GM12878 (cell line): ENCODE measurements at regions not wholly inside any gene's neighbourhood (a gene's known extent, or its start where the extent isn't known, plus 50 kb on each side); places are given as distances from the start of the nearest gene placed in this dataset.

Source experiments
- ATAC-seq: fragments of 200-7000 bp; cut with Tn5 transposase; 3 replicates; pipeline ENCODE4 v1.9.1; 2020; ENCODE audit warnings: mild to moderate bottlenecking, moderate library complexity
- BruUV-seq: library from RNA; stranded (reverse); fragments of 400-500 nt; replicated peaks from 2 replicates; lab custom pipeline; 2021; lab: Mats Ljungman, UMichigan
- CTCF ChIA-PET: fragments of 300-600 bp; sonication (Branson Sonifier 250); formaldehyde crosslinking; extraction: SDS; loops from one replicate; lab custom pipeline; 2021; ENCODE audit warnings: inconsistent platforms; lab: Yijun Ruan, JAX
- POLR2A ChIA-PET: fragments of 350-600 bp; formaldehyde crosslinking; extraction: SDS; loops from one replicate; lab custom pipeline; 2021; ENCODE audit warnings: inconsistent platforms; lab: Charles Lee
- RAD21 ChIA-PET: fragments of 300-600 bp; sonication (Branson Sonifier 250); formaldehyde crosslinking; loops from one replicate; lab custom pipeline; 2023; ENCODE audit warnings: antibody characterized with exemption; ENCODE audit not compliant: unreplicated experiment; lab: Charles Lee
- SMC1A ChIA-PET: fragments of 300-600 bp; sonication (Branson Sonifier 250); formaldehyde crosslinking; loops from one replicate; lab custom pipeline; 2023; ENCODE audit not compliant: unreplicated experiment, uncharacterized antibody; lab: Charles Lee
- DNase-seq: peaks from one replicate; pipeline ENCODE4 v3.0.0-alpha.2; 2011; ENCODE audit warnings: low read depth, low spot score
- FAIRE-seq: peaks from 3 replicates; lab custom pipeline; 2011; peaks lifted over from hg19 to GRCh38; lab: Jason Lieb, UNC
- H2AFZ ChIP-seq: 2 replicates; pipeline ENCODE4 v1.6.0; 2011; ENCODE audit warnings: low read depth, low read length, control low read depth; ENCODE audit not compliant: control insufficient read depth
- H3K27ac ChIP-seq: 2 replicates; pipeline ENCODE4 v1.5.1; 2011; ENCODE audit warnings: control low read depth; ENCODE audit not compliant: control insufficient read depth, insufficient read depth
- H3K27me3 ChIP-seq, 2 experiments: replicated peaks in 1 of 2; 2 replicates each; pipeline versions ENCODE4 v1.6.0 to v1.6.1; 2011; ENCODE audit warnings: low read length in 1 of 2; ENCODE audit not compliant: control insufficient read depth in 2 of 2, insufficient read depth in 2 of 2
- H3K36me3 ChIP-seq, 2 experiments: 2 replicates each; pipeline ENCODE4 v1.5.1; 2011; ENCODE audit warnings: low read length in 1 of 2; ENCODE audit not compliant: control insufficient read depth in 2 of 2, insufficient read depth in 2 of 2
- H3K4me1 ChIP-seq: 2 replicates; pipeline ENCODE4 v1.6.1; 2011; ENCODE audit warnings: mild to moderate bottlenecking, low read length, moderate library complexity, mixed read lengths; ENCODE audit not compliant: control insufficient read depth, insufficient read depth
- H3K4me2 ChIP-seq: 2 replicates; pipeline ENCODE4 v1.6.0; 2011; ENCODE audit warnings: control low read depth; ENCODE audit not compliant: control insufficient read depth, insufficient read depth
- H3K4me3 ChIP-seq: fragments of 200-600 bp; sonication (generic); 2 replicates; pipeline ENCODE4 v1.5.1; 2016
- H3K79me2 ChIP-seq: 2 replicates; pipeline ENCODE4 v1.6.0; 2011; ENCODE audit warnings: low read length; ENCODE audit not compliant: control insufficient read depth, insufficient read depth
- H3K9ac ChIP-seq: 2 replicates; pipeline ENCODE4 v1.8.0; 2011; ENCODE audit warnings: low read length, control low read depth, mixed read lengths; ENCODE audit not compliant: control insufficient read depth, insufficient read depth
- H3K9me3 ChIP-seq: replicated peaks from 3 replicates; pipeline ENCODE4 v1.5.1; 2011; ENCODE audit warnings: mild to moderate bottlenecking, low read length; ENCODE audit not compliant: control insufficient read depth, insufficient read depth
- H4K20me1 ChIP-seq: 2 replicates; pipeline ENCODE4 v1.6.0; 2011; ENCODE audit not compliant: control insufficient read depth, insufficient read depth
- ATF7 ChIP-seq: fragments of 450-650 bp; IDR thresholded peaks from 2 replicates; pipeline ENCODE4 v1.6.1; 2016; ENCODE audit warnings: low read depth, mild to moderate bottlenecking
- EGR1 ChIP-seq, 2 experiments: IDR thresholded peaks; 1 replicate in 1 of 2; 2 replicates in 1 of 2; pipeline ENCODE4 v1.6.1; 2011 to 2012; ENCODE audit warnings: low read depth in 2 of 2, low read length in 2 of 2, borderline replicate concordance in 1 of 2, mild to moderate bottlenecking in 1 of 2, moderate library complexity in 1 of 2
- GATAD2B ChIP-seq: fragments of 450-650 bp; conservative IDR thresholded peaks from 2 replicates; pipeline ENCODE4 v1.6.1; 2017; ENCODE audit warnings: low read depth, mild to moderate bottlenecking, moderate library complexity
- PAX5 ChIP-seq: IDR thresholded peaks from 2 replicates; pipeline ENCODE4 v1.6.1; 2011; ENCODE audit warnings: low read depth, low read length, borderline replicate concordance
- RAD21 ChIP-seq: IDR thresholded peaks from 2 replicates; pipeline ENCODE4 v1.6.1; 2011; ENCODE audit warnings: mild to moderate bottlenecking, low read depth, low read length, moderate library complexity; ENCODE audit not compliant: insufficient read depth
- ZBTB4 ChIP-seq: fragments of 450-650 bp; formaldehyde crosslinking; IDR thresholded peaks from 2 replicates; pipeline ENCODE4 v1.4.0; 2022; ENCODE audit warnings: mild to moderate bottlenecking, moderate library complexity
- WGBS: methylation state at CpG from one replicate; pipeline ENCODE4 v1.1.6; 2016; ENCODE audit warnings: low lambda C conversion rate; ENCODE audit not compliant: insufficient replicate concordance, insufficient coverage; ENCODE audit errors: missing lambda C conversion rate; 5-methylcytosine and 5-hydroxymethylcytosine counted together
- in situ Hi-C: fragments of 300-500 bp; cut with MboI; formaldehyde crosslinking; loops from 9 replicates; pipeline ENCODE4 v1.14.3; 2018; ENCODE audit warnings: mixed read lengths
- intact Hi-C: fragments of 100-400 bp; cut with micrococcal nuclease; formaldehyde crosslinking; loops from one replicate; pipeline ENCODE4 v1.14.2; 2022; ENCODE audit not compliant: unreplicated experiment

- ChIA-PET SMC1A (no interaction called here), RAD21 (no interaction called here), CTCF (interaction anchor here (0.6 to 1.0 kb wide), 2 partner anchors 10 to 37 kb away, joined by 3 read pairs; no protein-coding TSS in a partner anchor), POLR2A (no interaction called here)
- WGBS = 35% methylated on average over 6 of the region's 6 CpGs
- no peaks in the 10 kb centered on the region for H3K9me3 ChIP-seq
- H3K4me2 ChIP-seq = no peak overlapping the region
- H3K9ac ChIP-seq = no peak overlapping the region
- no peaks in the 10 kb centered on the region for H3K36me3 ChIP-seq
- no peak overlapping the region for H2AFZ ChIP-seq
- in situ Hi-C loops (no loop called here), intact Hi-C loops (no loop called here)
- BruUV-seq = no TSS peak
- no peaks in the 10 kb centered on the region for H3K79me2 ChIP-seq
- no peaks in the 10 kb centered on the region for H3K27me3 ChIP-seq
- H3K4me1 ChIP-seq = no peaks in the 10 kb centered on the region
- no peak overlapping the region for H3K4me3 ChIP-seq
- no peaks in the 10 kb centered on the region for H4K20me1 ChIP-seq
- FAIRE-seq (no peak), ATAC-seq (no peak), DNase-seq (no peak)
- no peak overlapping the region for H3K27ac ChIP-seq
- no peak for TF ChIP-seq EGR1 (IDR thresholded peaks at IDR 0.05; ENCODE audit: borderline replicate concordance in 1 of 2, low read depth in 2 of 2, low read length in 2 of 2)
These were observed 233.5 kb downstream of the IL20RB start for GRCh38 chr3:137191133-137191923.

DNA sequence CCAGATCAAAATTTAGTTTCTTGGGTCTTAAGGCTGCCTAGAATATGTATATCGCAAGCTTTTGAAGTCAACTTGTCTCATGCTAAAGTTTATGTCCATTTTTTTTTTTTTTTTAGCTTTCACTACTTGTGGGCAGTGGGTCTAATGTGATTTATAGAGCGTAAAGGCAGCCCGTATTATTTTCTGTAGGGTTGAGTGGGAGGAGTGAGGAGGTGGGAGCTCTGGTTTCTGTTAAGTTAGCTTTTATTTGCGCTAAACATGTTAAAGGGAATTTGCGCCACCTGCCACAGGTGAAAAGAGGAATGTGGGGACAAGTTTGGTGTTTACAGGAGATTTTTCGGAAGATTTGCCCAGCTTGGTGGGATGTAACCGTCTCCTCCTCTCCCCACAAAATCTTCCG is 234.2 kb downstream of the IL20RB start:
- FAIRE-seq (no peak), DNase-seq (no peak), ATAC-seq (no peak)
- intact Hi-C loops = no loop called here
- no peak overlapping the region for H3K27ac ChIP-seq
- H3K79me2 ChIP-seq = no peaks in the 10 kb centered on the region
- no peak overlapping the region for H3K9ac ChIP-seq
- H2AFZ ChIP-seq = no peak overlapping the region
- no TSS peak for BruUV-seq
- SMC1A ChIA-PET = no interaction called here
- POLR2A ChIA-PET = no interaction called here
- H4K20me1 ChIP-seq = no peaks in the 10 kb centered on the region
- H3K9me3 ChIP-seq = no peaks in the 10 kb centered on the region
- H3K4me1 ChIP-seq = no peaks in the 10 kb centered on the region
- in situ Hi-C loops = no loop called here
- no peak overlapping the region for H3K4me2 ChIP-seq
- RAD21 ChIA-PET = no interaction called here
- no peaks in the 10 kb centered on the region for H3K27me3 ChIP-seq
- 50% methylated on average over 8 of the region's 8 CpGs for WGBS
- TF ChIP-seq RAD21 = no peak
- no peak for TF ChIP-seq PAX5
- no peak for TF ChIP-seq GATAD2B
- TF ChIP-seq ZBTB4 = no peak
- TF ChIP-seq ATF7 = no peak
- H3K36me3 ChIP-seq = no peaks in the 10 kb centered on the region
- H3K4me3 ChIP-seq = no peak overlapping the region
- CTCF ChIA-PET = interaction anchor here (0.6 kb wide), 1 partner anchor 38 kb away, joined by 3 read pairs; no protein-coding TSS in a partner anchor
